ENCODE measurements at regions not wholly inside any gene's neighbourhood (a gene's known extent, or its start where the extent isn't known, plus 50 kb on each side); places are given as distances from the start of the nearest gene placed in this dataset.

GRCh38 chr11:11215058-11215815, 137.8 kb downstream of the CSNK2A3 start:
- TF ChIP-seq, protein P1, sequence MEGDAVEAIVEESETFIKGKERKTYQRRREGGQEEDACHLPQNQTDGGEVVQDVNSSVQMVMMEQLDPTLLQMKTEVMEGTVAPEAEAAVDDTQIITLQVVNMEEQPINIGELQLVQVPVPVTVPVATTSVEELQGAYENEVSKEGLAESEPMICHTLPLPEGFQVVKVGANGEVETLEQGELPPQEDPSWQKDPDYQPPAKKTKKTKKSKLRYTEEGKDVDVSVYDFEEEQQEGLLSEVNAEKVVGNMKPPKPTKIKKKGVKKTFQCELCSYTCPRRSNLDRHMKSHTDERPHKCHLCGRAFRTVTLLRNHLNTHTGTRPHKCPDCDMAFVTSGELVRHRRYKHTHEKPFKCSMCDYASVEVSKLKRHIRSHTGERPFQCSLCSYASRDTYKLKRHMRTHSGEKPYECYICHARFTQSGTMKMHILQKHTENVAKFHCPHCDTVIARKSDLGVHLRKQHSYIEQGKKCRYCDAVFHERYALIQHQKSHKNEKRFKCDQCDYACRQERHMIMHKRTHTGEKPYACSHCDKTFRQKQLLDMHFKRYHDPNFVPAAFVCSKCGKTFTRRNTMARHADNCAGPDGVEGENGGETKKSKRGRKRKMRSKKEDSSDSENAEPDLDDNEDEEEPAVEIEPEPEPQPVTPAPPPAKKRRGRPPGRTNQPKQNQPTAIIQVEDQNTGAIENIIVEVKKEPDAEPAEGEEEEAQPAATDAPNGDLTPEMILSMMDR (conservative IDR thresholded peaks at IDR 0.05): no peak
- Mint-ChIP-seq H3K4me3 (no peak overlapping the region), H3K4me1 (peaks cover 21% of the 10 kb centered on the region), H3K36me3 (ENCODE audit: low read depth) (no peaks in the 10 kb centered on the region), H3K27me3 (ENCODE audit: low read depth) (no peaks in the 10 kb centered on the region), H3K27ac (ENCODE audit: unreplicated experiment) (no peak overlapping the region), H3K9me3 (no peaks in the 10 kb centered on the region)
- no peak for DNase-seq (ENCODE audit: low read depth, low spot score)

DNA sequence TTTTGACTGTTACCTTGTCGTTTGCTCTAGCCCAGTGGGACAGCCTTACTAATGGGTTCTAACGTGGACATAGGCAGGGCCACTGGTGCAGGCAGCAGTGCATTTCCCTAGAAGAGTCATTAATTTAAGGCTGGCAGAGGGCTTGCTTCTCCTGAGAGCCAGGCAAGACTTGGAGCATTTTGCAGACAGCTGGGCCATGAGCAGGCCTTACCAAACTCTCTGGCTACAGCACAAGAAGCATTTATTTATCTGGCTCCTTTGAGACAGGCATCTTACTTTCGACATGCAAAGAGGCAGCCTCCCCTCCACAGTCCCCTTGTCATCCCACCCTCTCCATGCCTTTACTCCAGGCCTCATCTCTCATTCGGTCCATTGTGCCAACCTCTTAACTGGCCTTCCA, 139.9 kb downstream of the CSNK2A3 start:
- no peak overlapping the region for H3K4me3 Mint-ChIP-seq
- peaks cover 21% of the 10 kb centered on the region for H3K4me1 Mint-ChIP-seq
- no peaks in the 10 kb centered on the region for H3K27me3 Mint-ChIP-seq (ENCODE audit: low read depth)
- H3K36me3 Mint-ChIP-seq (ENCODE audit: low read depth): no peaks in the 10 kb centered on the region
- TF ChIP-seq, protein P1 (conservative IDR thresholded peaks at IDR 0.05): no peak
- no peak overlapping the region for H3K27ac Mint-ChIP-seq (ENCODE audit: unreplicated experiment)
- no peak for DNase-seq (ENCODE audit: low read depth, low spot score)
- H3K9me3 Mint-ChIP-seq: peaks cover 5% of the 10 kb centered on the region

GRCh38 chr11:11211888-11212287, 141.2 kb downstream of the CSNK2A3 start:
- TF ChIP-seq, protein P1 (conservative IDR thresholded peaks at IDR 0.05): no peak
- H3K4me3 Mint-ChIP-seq: no peak overlapping the region
- peaks cover 21% of the 10 kb centered on the region for H3K4me1 Mint-ChIP-seq
- no peak overlapping the region for H3K27ac Mint-ChIP-seq (ENCODE audit: unreplicated experiment)
- peaks cover 10% of the 10 kb centered on the region for H3K9me3 Mint-ChIP-seq
- no peaks in the 10 kb centered on the region for H3K36me3 Mint-ChIP-seq (ENCODE audit: low read depth)
- H3K27me3 Mint-ChIP-seq (ENCODE audit: low read depth): no peaks in the 10 kb centered on the region
- DNase-seq (ENCODE audit: low read depth, low spot score): no peak

DNA sequence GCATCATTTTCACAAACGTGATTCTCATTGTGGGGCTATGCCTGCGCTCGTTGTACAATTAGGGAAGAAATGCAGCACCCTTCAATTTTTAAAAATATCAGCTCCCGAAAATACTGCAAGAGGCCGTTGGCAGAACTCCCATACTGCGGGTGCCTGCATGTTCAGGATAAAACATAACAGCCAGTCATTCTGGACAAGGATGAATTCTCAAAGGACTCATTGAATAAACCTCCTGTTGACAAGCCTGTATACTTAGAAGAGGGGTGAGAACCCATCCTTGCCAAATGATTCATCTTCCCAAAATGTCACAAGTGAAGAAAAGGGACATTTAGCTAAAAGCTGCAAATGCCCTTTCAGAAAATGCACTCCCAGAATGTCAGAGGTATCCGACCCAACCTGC, 141.9 kb downstream of the CSNK2A3 start:
- Mint-ChIP-seq H3K4me3 (no peak overlapping the region), H3K27ac (ENCODE audit: unreplicated experiment) (no peak overlapping the region), H3K36me3 (ENCODE audit: low read depth) (no peaks in the 10 kb centered on the region), H3K4me1 (peaks cover 21% of the 10 kb centered on the region), H3K9me3 (peaks cover 10% of the 10 kb centered on the region), H3K27me3 (ENCODE audit: low read depth) (no peaks in the 10 kb centered on the region)
- no peak for DNase-seq (ENCODE audit: low read depth, low spot score)
- TF ChIP-seq, protein P1 (conservative IDR thresholded peaks at IDR 0.05): no peak

- no peak overlapping the region for H3K4me3 Mint-ChIP-seq
- no peaks in the 10 kb centered on the region for H3K36me3 Mint-ChIP-seq (ENCODE audit: low read depth)
- DNase-seq (ENCODE audit: low read depth, low spot score): no peak
- peaks cover 10% of the 10 kb centered on the region for H3K9me3 Mint-ChIP-seq
- TF ChIP-seq, protein P1 (conservative IDR thresholded peaks at IDR 0.05): no peak
- H3K27ac Mint-ChIP-seq (ENCODE audit: unreplicated experiment): no peak overlapping the region
- H3K4me1 Mint-ChIP-seq: peaks cover 15% of the 10 kb centered on the region
- no peaks in the 10 kb centered on the region for H3K27me3 Mint-ChIP-seq (ENCODE audit: low read depth)
Measured at GRCh38 chr11:11210446-11210845, 142.6 kb downstream of the CSNK2A3 start.
